Body of pancreas (tissue), 4 donors: ENCODE measurements at regions not wholly inside any gene's neighbourhood (a gene's known extent, or its start where the extent isn't known, plus 50 kb on each side); places are given as distances from the start of the nearest gene placed in this dataset.

Source experiments
- CTCF ChIP-seq, 7 experiments: fragments of 450-650 bp in 4 of 7; fragments of 200-600 bp in 3 of 7; sonication (generic) in 3 of 7; IDR thresholded peaks; one replicate each; pipeline ENCODE4 v1.5.1; 2016 to 2019; ENCODE audit warnings: antibody characterized with exemption in 7 of 7
- POLR2A ChIP-seq, 3 donors: fragments of 450-650 bp; IDR thresholded peaks; one replicate each; pipeline ENCODE4 v1.6.1; 2016; ENCODE audit warnings: antibody characterized with exemption in 3 of 3, mild to moderate bottlenecking in 2 of 3

GRCh38 chr1:29961293-29962059 is 725.2 kb downstream of the PTPRU start:
- TF ChIP-seq CTCF (IDR thresholded peaks at IDR 0.05) (no peak), POLR2A (IDR thresholded peaks at IDR 0.05) (no peak)
